ENCODE measurements at regions not wholly inside any gene's neighbourhood (a gene's known extent, or its start where the extent isn't known, plus 50 kb on each side); places are given as distances from the start of the nearest gene placed in this dataset.

DNA sequence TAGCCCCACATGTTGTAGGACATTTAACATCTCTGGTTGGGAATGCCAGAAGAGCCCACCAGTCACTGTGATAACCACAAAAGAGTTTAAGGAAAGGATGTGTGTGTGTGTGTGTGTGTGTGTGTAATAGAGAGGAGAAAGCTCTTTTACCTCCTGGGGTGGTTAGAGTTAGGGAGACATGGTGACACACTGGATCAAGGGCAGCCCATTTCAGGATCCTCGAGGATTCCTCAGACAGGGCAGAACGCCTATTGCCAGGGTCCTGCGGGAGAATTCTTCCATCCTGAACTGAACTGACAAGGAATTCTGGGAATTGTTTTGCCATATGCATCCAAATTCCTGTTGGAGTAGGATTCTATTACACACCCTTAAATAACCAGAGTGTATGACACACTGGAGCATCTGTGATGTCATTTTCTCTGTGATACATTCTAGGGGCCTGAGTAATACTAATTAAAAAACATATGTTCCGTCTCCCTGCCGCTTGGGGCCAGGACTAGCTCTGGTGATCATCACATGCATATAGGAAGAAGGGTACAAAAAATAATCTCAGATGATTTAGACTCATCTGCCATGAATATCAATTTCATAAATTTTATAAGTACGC, 156.4 kb upstream of the MMADHC start:
- peak; percentile 97 for DNase-seq (ENCODE audit: low read depth)

DNA sequence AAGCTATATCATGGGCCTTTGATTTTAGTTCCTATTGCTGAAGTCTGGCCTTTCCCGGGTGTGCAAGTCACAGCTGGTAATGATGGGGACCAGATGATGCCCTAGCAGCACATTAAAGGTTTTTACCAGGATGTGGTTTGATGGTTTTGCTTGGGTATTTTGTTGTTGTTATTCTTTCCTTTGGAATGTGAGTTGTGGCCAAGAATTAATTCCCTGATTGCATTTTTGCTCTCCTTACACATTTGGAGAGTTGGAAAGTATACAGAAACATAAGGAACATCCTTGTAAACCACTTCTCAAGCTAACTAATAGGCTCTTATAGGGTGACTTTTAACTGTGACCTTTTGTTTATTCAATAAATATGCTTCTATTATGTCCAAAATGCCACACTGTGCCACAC, 154.1 kb upstream of the MMADHC start:
- DNase-seq (ENCODE audit: low read depth), result peak; percentile 88

DNA sequence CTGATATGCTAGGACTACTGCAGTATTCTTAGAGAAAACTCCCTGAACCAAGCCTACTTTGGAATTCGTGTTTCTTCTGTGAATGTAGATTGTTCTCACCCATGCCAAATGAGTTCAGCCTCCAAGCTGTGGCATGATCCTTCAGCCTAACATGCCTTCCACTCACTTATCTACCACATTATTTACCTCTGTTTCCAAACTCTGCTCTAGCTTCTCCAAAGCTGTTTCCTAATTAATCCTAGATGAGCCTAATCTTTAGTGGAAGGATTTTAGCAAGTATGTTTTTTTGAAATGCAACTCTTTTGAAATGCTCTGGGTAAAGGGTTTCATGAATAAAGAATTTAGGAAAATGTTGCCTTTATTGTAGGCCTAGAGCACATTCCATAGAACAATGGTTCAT, 152.9 kb upstream of the MMADHC start:
- no peak for DNase-seq (ENCODE audit: low read depth)

DNA sequence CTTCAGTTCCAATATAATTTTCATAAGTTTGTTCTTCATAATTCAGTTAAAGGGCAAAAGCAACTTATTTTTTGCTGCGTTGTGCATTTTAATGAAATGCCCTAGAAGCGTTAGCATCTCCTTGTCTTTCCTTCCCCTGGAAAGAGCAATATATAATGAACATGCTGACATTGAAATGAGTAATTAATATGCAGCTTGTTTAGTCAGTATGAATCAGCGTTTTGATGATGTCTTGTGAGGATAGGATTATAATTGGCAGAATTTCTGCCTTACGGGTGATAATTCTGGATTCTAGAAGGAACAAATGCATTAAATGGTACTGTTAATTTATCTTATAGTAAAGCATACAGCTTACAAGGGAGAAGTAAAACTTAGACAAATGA, 152.3 kb upstream of the MMADHC start:
- peak; percentile 45 for DNase-seq (ENCODE audit: low read depth)

DNA sequence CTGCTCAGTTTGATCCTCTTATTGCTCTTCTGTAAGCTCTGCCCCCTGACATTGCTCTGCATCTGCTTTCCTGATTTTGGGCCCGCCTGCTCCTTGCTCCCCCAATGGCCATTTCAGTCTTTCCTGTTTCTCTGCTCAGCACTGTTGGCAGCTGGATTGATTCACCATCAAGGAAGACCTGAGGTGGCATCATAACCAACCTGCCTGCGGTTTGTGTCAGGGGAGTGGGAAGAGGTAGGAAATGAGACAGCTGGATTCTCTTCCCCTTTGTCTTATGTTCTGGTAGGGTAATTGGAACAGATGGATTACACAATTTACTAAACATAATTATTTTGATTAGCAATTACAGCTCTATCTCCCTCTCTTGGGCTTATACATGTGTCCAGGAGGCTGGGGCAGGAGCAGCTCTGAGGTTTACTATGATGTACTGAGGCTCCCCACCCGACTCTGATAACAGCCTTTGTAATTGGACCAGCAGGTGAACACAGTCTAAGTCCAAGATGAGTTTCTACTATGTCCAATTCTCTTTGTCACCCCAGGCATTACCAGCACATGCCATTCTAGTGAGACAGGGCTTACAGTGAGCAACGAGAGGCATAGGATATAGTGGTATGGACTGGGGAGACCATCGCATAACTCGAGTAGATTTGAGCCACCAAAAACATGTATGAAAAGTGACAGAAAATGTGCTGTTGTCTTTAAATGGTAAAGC, 151.8 kb upstream of the MMADHC start:
- DNase-seq (ENCODE audit: low read depth), result peak; percentile 64

DNA sequence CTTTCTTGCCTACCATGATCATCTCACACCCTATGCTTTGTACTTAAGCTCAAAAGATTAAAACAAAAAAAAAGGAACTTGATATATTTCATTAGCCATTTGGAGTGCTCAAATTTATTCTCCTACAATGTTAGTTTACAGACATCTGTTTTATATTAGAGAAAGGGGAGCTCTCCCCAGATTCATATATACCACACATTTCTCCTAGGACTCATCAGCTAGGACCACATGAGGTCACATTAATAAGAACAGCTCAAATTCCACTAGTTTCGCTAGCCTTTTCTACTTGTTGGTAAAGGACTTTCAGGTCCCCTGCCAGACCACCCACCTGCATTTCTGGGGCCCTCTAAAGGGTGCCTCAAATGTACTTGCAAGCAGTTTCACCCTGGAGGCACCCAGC, 151.2 kb upstream of the MMADHC start:
- no peak for DNase-seq (ENCODE audit: low read depth)

DNA sequence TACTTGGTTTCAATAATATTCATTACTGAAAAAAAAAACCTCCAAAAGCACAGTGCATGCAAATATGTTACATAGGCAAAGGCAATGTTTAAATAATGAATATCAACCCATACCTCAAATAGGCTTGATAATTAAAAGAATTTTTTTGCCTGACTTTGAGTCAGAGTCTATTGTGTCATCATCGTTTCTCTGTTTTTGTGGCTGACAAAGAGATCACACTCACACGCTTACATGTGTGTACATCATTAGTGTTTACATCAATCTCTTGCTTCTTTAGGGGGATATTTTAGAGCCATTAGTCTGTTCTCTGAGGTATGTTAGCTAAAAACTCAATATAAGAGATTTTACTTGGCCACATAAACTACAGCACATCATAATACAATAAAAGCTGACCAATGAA, 150.3 kb upstream of the MMADHC start:
- DNase-seq (ENCODE audit: low read depth), result peak; percentile 48

DNA sequence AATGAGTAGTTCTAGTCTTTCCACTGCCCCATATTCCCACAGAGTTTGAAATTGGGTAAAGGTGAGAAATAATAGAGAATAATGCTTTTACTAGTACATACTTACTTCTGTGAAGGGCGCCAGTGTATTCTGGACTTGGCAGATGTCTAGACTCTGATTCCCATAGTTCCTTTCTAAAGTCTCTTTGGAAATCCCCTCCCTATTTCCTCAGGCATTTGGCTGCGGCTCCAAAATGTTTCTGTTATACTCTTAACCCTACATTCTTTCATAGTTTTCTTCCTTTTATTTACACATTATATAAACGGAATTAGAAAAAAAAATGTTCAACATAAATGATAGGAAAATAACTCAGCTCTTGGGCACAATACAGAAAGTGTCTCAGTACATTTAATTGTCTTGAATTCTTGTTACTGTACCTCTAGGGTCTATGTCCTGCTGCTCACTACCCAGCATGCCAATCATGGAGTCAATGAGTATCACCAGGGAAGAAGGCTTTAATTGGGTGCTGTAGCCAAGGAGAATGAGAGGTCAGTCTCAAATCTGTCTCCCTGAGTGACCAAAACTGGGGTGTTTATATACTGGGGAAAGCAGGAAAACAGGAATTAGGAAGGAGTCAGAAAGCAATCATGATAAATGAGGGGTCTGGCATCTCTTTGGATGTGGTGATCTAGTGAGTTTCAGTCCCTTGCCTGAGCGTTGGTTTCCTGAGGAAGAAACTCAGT, 147.8 kb upstream of the MMADHC start:
- no peak for DNase-seq (ENCODE audit: low read depth)

DNA sequence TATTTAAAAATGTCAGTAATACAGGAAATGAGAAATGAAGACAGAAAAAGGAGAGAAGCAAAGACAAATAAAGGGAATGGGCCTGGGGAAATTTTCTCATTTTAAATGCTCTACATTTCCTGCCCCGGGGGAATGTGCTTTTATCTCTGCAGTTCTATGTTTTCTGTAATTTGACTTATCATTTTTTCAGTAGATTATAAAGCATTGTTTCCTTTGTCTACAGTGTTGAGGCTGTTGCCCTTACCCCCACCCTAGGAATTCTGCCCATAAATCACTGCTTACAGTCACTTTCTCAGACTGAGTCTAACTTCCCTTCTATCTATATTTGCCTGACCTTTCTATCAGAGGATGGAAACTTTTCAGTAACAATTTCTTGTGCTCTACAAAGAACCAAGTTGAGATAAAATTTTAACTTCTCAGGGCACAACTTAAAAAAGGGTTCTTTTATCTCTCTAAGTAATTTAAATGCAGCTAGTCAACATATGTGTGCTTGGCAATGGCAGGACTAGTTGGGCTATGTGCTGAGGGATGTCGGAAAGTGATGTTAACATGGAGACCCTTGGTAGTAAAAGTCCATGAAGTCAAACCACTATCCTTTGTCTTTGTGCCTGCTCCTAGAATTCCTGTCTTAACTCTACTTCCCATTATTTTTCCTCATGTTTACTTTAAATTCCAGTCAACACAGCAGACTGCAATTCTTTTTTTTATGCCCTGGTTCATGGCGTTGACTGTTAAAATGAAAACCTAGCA, 146.5 kb upstream of the MMADHC start:
- DNase-seq (ENCODE audit: low read depth), result peak; percentile 77

DNA sequence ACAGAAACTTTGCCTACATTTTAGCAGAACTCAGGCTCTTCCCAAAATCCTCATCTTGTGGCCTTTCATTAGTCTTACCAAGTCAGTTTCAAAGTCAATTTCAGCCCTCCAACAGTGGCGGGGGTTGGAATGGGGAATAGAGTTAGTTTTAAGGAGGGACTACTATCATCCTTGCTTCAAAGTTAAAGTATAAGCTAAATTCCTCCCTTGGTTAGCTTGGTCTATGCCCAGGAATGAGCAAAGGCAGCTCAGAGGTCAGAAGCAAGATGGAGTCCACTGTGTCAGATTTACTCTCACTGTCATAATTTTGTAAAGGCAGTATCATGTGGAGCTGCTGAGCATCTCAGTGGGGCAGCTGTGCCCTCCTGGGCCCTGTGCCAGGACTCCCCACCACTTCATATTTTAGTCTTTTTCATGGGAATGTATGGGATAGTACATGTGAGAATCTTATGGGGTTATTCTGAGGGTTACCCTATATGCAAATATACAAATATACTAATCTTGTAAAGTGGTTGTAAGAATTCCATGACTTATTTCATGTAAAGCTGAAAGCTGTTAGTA, 145.2 kb upstream of the MMADHC start:
- DNase-seq (ENCODE audit: low read depth), result no peak

DNA sequence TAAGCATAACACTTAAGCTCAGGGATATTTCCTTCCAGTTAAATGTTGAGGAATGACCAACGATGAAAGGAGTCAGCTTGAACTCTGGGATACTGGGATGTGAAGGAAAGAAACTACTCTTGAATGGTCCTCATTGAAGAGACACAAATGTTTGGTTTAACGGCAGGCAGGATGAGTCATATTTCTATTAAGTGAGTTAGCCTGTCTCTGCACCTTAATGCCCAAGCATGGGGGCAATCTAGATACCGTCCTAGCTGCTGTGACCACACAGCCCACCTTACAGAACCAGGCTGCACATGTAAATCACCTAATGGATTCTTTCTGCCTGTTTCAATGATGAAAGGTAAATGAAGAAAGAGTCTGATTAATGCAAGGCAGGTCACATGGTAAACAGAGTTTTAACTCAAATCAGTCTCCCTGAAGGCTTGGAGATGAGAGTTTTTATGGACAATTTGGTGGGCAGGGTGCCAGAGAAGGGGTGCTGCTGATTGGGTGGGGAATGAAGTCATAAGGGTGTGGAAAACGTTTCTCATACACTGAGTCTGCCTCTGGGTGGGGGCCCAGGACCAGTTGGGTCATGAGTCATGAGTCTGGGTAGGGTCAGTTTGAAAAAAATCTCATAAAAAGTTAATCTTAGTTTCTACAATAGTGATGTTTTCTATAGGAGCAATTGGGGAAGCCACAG, 144.6 kb upstream of the MMADHC start:
- peak; percentile 85 for DNase-seq (ENCODE audit: low read depth)

DNA sequence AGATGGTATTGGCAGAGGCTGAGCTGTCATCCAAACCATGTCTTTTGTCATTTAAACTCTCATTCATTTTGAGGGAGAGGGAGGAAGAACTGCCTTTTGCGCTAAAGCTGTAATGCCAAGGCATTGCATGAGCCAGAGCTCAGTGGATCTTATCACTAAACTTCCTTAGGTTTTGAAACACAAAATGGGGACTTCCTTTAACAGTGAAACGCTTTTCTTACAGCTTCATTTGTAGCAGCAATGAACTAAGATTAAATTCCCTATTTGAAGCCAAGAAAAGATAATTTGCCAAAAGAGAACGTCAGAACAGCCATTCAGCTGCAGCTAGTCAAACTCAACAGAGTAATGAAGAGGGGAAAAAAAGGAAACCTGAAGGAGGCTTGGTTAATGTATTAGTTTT, 143.5 kb upstream of the MMADHC start:
- no peak for DNase-seq (ENCODE audit: low read depth)

DNA sequence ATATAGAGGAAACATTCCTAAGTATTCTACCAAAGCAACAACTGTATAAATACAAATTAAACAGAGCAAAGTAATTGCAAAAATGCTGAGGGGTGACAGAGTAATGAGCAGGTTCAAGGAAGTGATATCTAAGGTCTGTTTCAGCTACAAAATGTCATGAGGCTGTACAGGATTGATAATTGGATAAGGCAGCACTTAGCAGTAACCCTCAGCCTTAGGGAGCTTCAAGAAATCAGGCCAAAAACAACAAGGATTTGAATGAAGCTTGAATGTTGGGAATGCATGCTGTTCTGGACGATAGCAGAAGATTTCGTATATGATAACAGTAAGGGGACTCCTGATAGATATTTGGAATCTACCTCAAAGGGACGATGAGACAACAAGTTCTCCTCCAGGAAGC, 142.0 kb upstream of the MMADHC start:
- DNase-seq (ENCODE audit: low read depth), result no peak

DNA sequence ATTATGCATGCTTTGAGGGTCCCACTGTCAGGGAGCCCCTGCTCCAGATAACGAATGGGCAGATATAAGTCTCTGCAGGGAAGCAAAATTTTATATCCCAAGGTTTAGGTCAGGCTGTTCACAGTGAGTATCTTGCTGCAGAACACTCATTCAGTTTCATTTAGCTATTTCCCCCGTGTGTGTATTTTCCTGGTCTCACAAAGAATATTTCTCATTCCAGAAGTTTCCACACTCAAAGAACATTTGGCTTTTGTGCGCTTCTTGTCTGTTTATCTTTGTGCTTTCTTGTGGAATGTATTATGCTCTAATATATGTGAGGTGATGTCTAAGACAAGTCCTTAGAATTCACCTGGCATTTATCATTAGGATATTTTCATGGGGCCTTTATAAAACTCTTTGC, 140.4 kb upstream of the MMADHC start:
- no peak for DNase-seq (ENCODE audit: low read depth)

DNA sequence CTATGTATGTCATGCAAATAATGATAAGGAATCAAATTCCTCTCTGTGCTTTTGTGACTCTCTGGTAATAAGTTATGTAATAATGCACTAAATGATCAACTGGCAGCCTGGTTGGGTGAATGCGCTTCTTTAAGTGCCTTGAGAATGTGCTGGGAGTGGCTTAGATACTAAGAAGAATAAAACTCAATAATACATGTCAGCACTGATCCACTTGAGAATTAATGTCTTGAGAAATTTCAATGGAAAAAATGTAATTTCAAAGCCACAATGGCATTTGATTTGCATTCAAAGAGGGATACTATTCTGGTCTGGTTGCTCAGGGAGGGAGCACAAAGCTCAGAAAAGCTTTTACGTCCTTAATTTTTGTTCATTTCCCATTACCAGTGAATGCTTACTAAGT, 137.7 kb upstream of the MMADHC start:
- no peak for DNase-seq (ENCODE audit: low read depth)

DNA sequence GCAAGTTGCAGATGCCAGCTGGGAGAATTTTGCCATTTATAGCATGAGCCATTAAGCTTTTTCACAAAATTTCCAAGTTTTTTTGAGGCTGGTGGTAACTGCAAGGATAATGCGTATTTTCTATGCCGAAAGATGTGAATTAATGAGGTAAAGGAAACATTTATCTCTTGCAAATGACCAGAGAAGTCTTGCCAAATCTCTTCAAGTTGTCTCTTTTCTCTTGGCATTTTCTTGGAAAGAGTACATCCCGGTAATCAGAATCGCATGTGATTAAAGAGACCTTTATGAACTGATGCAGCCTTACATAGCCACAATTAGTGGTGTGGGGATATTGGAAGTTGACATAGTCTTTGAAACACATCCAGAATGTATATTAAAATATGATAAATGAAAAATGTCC, 136.5 kb upstream of the MMADHC start:
- DNase-seq (ENCODE audit: low read depth), result no peak

DNA sequence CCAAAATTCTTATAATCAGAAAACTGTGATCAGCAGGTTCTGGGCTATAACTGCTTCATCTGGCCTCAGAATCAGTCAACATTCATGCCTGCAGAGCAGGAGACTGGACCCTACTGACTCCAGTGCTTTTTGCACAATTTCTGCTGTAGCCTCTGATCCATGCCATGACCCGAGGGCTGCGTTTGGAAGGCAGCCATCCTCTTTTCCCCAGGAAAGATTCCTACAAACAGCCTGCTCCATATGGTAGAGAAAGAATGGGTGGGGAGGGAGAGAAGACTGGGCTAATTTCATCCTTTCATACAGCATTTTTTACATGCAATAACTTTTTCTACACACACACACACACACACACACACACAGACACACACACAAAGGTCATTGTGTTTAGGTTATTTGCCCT, 133.0 kb upstream of the MMADHC start:
- DNase-seq (ENCODE audit: low read depth), result no peak

DNA sequence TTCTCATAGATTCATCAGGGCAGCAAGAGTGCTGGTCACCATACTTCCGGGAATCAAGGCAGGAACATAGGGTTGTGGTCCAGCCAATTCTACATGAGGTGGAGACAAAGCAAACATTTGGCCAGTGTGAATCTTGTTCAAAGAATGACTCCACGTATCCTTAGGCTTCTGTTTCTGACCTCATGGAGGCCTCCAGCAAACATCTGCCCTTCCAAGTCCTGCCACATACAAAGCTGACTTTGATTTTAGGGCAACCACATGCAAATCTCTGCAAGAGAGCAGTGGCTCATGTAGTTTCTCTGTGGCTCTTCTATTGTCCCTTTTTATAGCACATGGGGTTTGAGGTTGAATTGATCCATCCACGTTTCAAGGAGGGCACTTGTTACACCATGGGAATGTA, 132.1 kb upstream of the MMADHC start:
- DNase-seq (ENCODE audit: low read depth), result no peak

DNA sequence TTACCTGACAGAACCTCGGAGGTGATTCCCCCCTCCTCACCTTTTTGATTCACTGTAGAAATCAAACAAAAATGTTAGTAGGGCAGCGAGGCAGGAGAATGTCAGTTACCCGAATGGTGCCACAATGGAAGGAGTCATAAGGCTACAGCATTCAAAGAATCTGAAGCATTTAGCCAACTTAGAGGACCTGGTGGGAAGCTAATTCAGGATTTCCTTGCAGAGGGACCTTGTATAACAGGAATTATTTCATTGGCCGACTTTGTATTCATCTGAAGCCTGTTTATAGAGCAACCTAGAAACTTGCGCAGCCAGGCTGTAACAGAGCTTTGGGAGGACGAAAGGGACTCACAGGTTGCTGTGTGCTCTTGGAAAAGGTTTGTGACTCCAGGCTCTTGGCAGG, 129.1 kb upstream of the MMADHC start:
- DNase-seq (ENCODE audit: low read depth), result no peak

DNA sequence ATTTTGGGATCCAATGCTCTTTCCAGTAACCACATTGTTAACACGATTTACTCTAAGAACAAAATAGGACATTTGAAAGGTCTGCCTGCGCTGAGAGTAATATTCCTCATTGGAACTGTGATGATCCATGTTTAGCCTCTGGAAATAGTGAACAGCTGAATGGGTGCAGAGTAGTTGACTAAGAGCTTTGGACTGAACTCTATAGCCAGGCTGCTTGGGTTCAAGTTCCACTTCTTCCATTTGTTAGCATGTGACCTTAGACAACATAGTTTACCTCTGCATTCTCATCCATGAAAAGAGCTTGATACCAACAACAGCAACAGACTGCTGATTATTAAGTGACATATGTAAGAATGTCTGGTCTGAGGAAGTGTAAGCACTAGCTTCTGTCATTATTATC, 128.3 kb upstream of the MMADHC start:
- DNase-seq (ENCODE audit: low read depth), result no peak

DNA sequence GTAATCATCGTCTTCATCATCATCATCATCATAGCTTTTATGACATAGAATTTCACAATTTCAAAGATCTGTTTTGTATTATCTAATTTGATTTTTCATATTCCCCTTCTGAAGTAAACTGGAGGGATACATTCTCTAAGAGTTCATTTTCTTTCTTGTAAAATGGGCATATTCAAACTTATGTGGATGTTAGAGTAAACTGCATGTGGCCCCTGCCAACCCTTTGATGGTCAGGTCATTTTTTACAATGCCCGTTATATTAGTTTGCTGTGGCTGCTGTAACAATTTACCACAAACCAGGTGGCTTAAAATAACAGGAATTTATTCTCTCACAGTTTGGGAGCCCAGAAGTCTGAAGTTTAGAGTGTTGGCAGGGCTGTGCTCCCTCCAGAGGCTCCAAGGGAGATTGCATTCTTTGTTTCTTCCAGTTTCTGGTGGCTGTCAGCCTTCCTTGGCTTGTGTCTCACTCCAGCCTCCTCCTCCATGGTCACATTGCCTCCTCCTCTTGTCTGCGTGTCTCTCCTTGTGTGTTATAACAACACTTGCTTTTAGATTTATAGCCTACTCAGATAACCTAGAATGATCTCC, 127.5 kb upstream of the MMADHC start:
- DNase-seq (ENCODE audit: low read depth), result peak; percentile 72
